PC-3 (cell line): ENCODE measurements at regions not wholly inside any gene's neighbourhood (a gene's known extent, or its start where the extent isn't known, plus 50 kb on each side); places are given as distances from the start of the nearest gene placed in this dataset.

ENCODE experiments used
- CTCF ChIP-seq: fragments of 300-600 bp; sonication (generic); conservative IDR thresholded peaks from 2 replicates; pipeline ENCODE4 v1.5.1; 2017; ENCODE audit warnings: antibody characterized with exemption, low read depth, mild to moderate bottlenecking, low read length
- EZH2 ChIP-seq: fragments of 300-600 bp; sonication (generic); IDR thresholded peaks from one replicate; pipeline ENCODE4 v1.6.1; 2017; ENCODE audit warnings: antibody characterized with exemption, mild to moderate bottlenecking, low read length; ENCODE audit not compliant: unreplicated experiment
- EZH2phosphoT487 ChIP-seq: fragments of 300-600 bp; sonication (generic); IDR thresholded peaks from 2 replicates; pipeline ENCODE4 v1.6.1; 2018; ENCODE audit warnings: mild to moderate bottlenecking, antibody characterized with exemption, low read length, borderline replicate concordance

GRCh38 chr14:37857774-37858266 is 262.4 kb downstream of the TTC6 start:
- no peak for TF ChIP-seq CTCF
- no peak for TF ChIP-seq EZH2
- TF ChIP-seq EZH2phosphoT487: no peak
